ENCODE measurements at regions not wholly inside any gene's neighbourhood (a gene's known extent, or its start where the extent isn't known, plus 50 kb on each side); places are given as distances from the start of the nearest gene placed in this dataset.

GRCh38 chr10:132481690-132482089, 55.9 kb upstream of the INPP5A start:
- no peak overlapping the region for H3K4me3 ChIP-seq
- no peaks in the 10 kb centered on the region for H3K9me3 ChIP-seq (replicated peaks; ENCODE audit: control insufficient read depth, insufficient read depth, low read depth, low read length)
- in situ Hi-C loops (cut with MboI) = no loop called here
- no peak for DNase-seq (ENCODE audit: extremely low read depth in 1 of 4, low spot score in 3 of 4)
- no peaks in the 10 kb centered on the region; a peak in 1 of 5 replicates for H3K4me1 ChIP-seq (replicated peaks in 1 of 2; ENCODE audit: control insufficient read depth in 2 of 2, insufficient read depth in 2 of 2, low read length in 2 of 2)
- no peaks in the 10 kb centered on the region for H3K9me1 ChIP-seq (ENCODE audit: control insufficient read depth, insufficient read depth, low read length)
- no peak overlapping the region for H3K9ac ChIP-seq (ENCODE audit: insufficient read depth in 1 of 2, low read depth in 2 of 2, low read length in 2 of 2)
- H3K79me2 ChIP-seq (ENCODE audit: control insufficient read depth, insufficient read depth, low read length) = no peaks in the 10 kb centered on the region
- no peak overlapping the region for H3K4me2 ChIP-seq (ENCODE audit: insufficient read depth, low read length)
- 2% methylated on average over 10 of the region's 10 CpGs for WGBS (ENCODE audit: insufficient coverage, low coverage, missing lambda C conversion rate)
- no peak for ATAC-seq
- no TSS peak for BruUV-seq (replicated peaks)
- H3K36me3 ChIP-seq (ENCODE audit: control insufficient read depth, insufficient read depth, low read length) = no peaks in the 10 kb centered on the region
- intact Hi-C loops (cut with micrococcal nuclease) = no loop called here
- CTCF ChIA-PET (ENCODE audit: low intra/inter-chr PET ratio) = no interaction called here
- POLR2A ChIA-PET = no interaction called here
- H2AFZ ChIP-seq (ENCODE audit: low read depth, low read length) = no peak overlapping the region
- peaks cover 25 to 41% of the 10 kb centered on the region in 2 experiments for H3K27me3 ChIP-seq (ENCODE audit: control insufficient read depth in 2 of 2, insufficient read depth in 2 of 2, low read length in 2 of 2)
- FAIRE-seq = no peak
- no peak overlapping the region for H3K27ac ChIP-seq (ENCODE audit: extremely low read depth, low read depth, low read length)
- H4K20me1 ChIP-seq (replicated peaks; ENCODE audit: control insufficient read depth, insufficient read depth, low read length) = no peaks in the 10 kb centered on the region
- TF ChIP-seq GTF2E2 (tag; IDR thresholded peaks at IDR 0.05) (no peak), ZNF707 (CRISPR knock-in tag; conservative IDR thresholded peaks at IDR 0.05) (no peak), HNRNPUL1 (IDR thresholded peaks at IDR 0.05; ENCODE audit: low read length) (no peak), TRIM28 (IDR thresholded peaks at IDR 0.05) (no peak), ZNF695 (CRISPR knock-in tag; IDR thresholded peaks at IDR 0.05) (no peak), HDAC2 (IDR thresholded peaks at IDR 0.05) (no peak), DPF2 (IDR thresholded peaks at IDR 0.05) (no peak), FOXM1 (IDR thresholded peaks at IDR 0.05; ENCODE audit: low read depth) (no peak), FOXM1 (CRISPR knock-in tag; IDR thresholded peaks at IDR 0.05; ENCODE audit: low read depth) (no peak), NFE2 (IDR thresholded peaks at IDR 0.05; ENCODE audit: low read depth) (no peak)
